OCI-LY1 (cell line): ENCODE measurements at regions not wholly inside any gene's neighbourhood (a gene's known extent, or its start where the extent isn't known, plus 50 kb on each side); places are given as distances from the start of the nearest gene placed in this dataset.

ENCODE experiments used
- EZH2 ChIP-seq: fragments of 200-600 bp; sonication (generic), shearing (Covaris generic); IDR thresholded peaks from 2 replicates; pipeline ENCODE4 v1.8.0; 2017; ENCODE audit warnings: borderline replicate concordance, mixed run types, mild to moderate bottlenecking, antibody characterized with exemption, low read length, moderate library complexity, mixed read lengths
- TF ChIP-seq, protein P1 (sequence below): fragments of 200-600 bp; sonication (generic), shearing (Covaris generic); IDR thresholded peaks from 2 replicates; pipeline ENCODE4 v1.5.1; 2017; ENCODE audit warnings: mild to moderate bottlenecking, antibody characterized with exemption, low read length, moderate library complexity, mixed read lengths

DNA sequence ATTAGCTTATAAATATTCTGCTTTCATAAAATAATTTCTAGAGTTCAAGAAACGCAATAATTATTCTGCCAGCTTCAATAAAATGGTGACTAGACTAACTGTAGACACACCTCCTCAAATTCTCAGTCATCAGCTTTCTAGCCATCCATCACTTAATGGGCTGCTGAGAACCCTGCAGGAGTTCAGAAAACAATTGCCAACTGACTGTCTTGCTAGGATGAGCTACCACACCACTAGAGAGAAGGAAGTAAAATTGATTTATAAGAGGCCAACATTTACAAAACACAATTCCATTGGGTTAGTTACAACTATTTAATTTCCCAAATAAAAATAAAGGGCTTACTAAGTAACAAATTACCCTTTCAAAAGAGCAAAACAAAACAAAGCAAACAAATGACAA lies 126.5 kb upstream of the PAPPA start:
- no peak for TF ChIP-seq EZH2
- TF ChIP-seq, protein P1, sequence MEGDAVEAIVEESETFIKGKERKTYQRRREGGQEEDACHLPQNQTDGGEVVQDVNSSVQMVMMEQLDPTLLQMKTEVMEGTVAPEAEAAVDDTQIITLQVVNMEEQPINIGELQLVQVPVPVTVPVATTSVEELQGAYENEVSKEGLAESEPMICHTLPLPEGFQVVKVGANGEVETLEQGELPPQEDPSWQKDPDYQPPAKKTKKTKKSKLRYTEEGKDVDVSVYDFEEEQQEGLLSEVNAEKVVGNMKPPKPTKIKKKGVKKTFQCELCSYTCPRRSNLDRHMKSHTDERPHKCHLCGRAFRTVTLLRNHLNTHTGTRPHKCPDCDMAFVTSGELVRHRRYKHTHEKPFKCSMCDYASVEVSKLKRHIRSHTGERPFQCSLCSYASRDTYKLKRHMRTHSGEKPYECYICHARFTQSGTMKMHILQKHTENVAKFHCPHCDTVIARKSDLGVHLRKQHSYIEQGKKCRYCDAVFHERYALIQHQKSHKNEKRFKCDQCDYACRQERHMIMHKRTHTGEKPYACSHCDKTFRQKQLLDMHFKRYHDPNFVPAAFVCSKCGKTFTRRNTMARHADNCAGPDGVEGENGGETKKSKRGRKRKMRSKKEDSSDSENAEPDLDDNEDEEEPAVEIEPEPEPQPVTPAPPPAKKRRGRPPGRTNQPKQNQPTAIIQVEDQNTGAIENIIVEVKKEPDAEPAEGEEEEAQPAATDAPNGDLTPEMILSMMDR, result no peak
